ENCODE measurements at regions not wholly inside any gene's neighbourhood (a gene's known extent, or its start where the extent isn't known, plus 50 kb on each side); places are given as distances from the start of the nearest gene placed in this dataset.

GRCh38 chr6:23661549-23661948, 464.5 kb upstream of the NRSN1 start:
- no peak for ATAC-seq
- Histone ChIP-seq H3K79me2 (ENCODE audit: insufficient read depth, low read length) (no peaks in the 10 kb centered on the region), H3K27me3 (ENCODE audit: insufficient read depth, low read length) (no peaks in the 10 kb centered on the region), H3K4me3 (replicated peaks in 1 of 2; ENCODE audit: low read depth in 1 of 2, low read length in 2 of 2) (no peak overlapping the region), H3K9me3 (ENCODE audit: control insufficient read depth in 1 of 2, insufficient read depth in 1 of 2, low read depth in 1 of 2, low read length in 2 of 2) (no peaks in the 10 kb centered on the region; a peak in 1 of 4 replicates), H3K4me1 (ENCODE audit: control insufficient read depth in 1 of 2, insufficient read depth in 2 of 2, low read length in 2 of 2) (no peaks in the 10 kb centered on the region), H3K36me3 (ENCODE audit: control insufficient read depth in 1 of 2, insufficient read depth in 2 of 2, low read length in 2 of 2) (no peaks in the 10 kb centered on the region), H3K9ac (ENCODE audit: low read length) (no peak overlapping the region), H4K20me1 (ENCODE audit: insufficient read depth) (no peaks in the 10 kb centered on the region), H2AFZ (ENCODE audit: low read depth, low read length, poor library complexity, severe bottlenecking) (no peak overlapping the region), H3K4me2 (ENCODE audit: low read length) (no peak overlapping the region), H3K27ac (ENCODE audit: low read depth, low read length) (no peak overlapping the region), H3K9me2 (ENCODE audit: insufficient read depth) (no peaks in the 10 kb centered on the region)
- ChIA-PET CTCF (interaction anchor here (1.5 kb wide), 1 partner anchor 13 kb away, joined by 4 read pairs; no protein-coding TSS in a partner anchor), POLR2A (no interaction called here), RAD21 (ENCODE audit: low non-redundant PET in 1 of 2, low total read pairs in 2 of 2, uncharacterized antibody in 2 of 2, unreplicated experiment in 2 of 2) (no interaction called here)
- TF ChIP-seq JUND (IDR thresholded peaks at IDR 0.05), result no peak
- no peak for TF ChIP-seq EZH2 (IDR thresholded peaks at IDR 0.05)
- no peak for TF ChIP-seq REST (IDR thresholded peaks at IDR 0.05; ENCODE audit: low read depth)
- TF ChIP-seq CEBPB (IDR thresholded peaks at IDR 0.05; ENCODE audit: low read depth), result no peak
- no peak for TF ChIP-seq SP1 (IDR thresholded peaks at IDR 0.05; ENCODE audit: low read depth)
- TF ChIP-seq FOSL1 (IDR thresholded peaks at IDR 0.05; ENCODE audit: low read depth), result no peak
- no peak for TF ChIP-seq CTCF (IDR thresholded peaks at IDR 0.05 in 2 of 3, conservative IDR thresholded peaks at IDR 0.05 in 1 of 3; ENCODE audit: borderline replicate concordance in 1 of 3, insufficient read depth in 1 of 3, low read depth in 2 of 3, low read length in 2 of 3)
- no peak for TF ChIP-seq ZFX (IDR thresholded peaks at IDR 0.05)
- no peak for TF ChIP-seq MAX (IDR thresholded peaks at IDR 0.05)
- TF ChIP-seq CBX3 (IDR thresholded peaks at IDR 0.05; ENCODE audit: low read depth), result no peak
- TF ChIP-seq ELF1 (IDR thresholded peaks at IDR 0.05; ENCODE audit: borderline replicate concordance, low read depth), result no peak
- no peak for TF ChIP-seq SIN3A (IDR thresholded peaks at IDR 0.05; ENCODE audit: low read depth)
- no peak for TF ChIP-seq ZNF274 (IDR thresholded peaks at IDR 0.05; ENCODE audit: low read depth, low read length)
- no peak for TF ChIP-seq POLR2AphosphoS5 (IDR thresholded peaks at IDR 0.05; ENCODE audit: low read depth, low read length)
- TF ChIP-seq EGR1 (IDR thresholded peaks at IDR 0.05; ENCODE audit: low read depth), result no peak
- DNase-seq (ENCODE audit: low read depth, low spot score), result no peak
- intact Hi-C loops (cut with micrococcal nuclease), result no loop called here
- BruUV-seq (replicated peaks), result no TSS peak
